B cell (primary cell): ENCODE measurements at regions not wholly inside any gene's neighbourhood (a gene's known extent, or its start where the extent isn't known, plus 50 kb on each side); places are given as distances from the start of the nearest gene placed in this dataset.

Experiments
- ATAC-seq: fragments of 200-7000 bp; cut with Tn5 transposase; one replicate; pipeline ENCODE4 v1.10.0; 2021; ENCODE audit warnings: low read depth, mild to moderate bottlenecking, moderate number of reproducible peaks, moderate library complexity
- CTCF ChIA-PET: fragments of 350-600 bp; sonication (Branson Sonifier 250); formaldehyde crosslinking; loops from one replicate; lab custom pipeline; 2021; ENCODE audit warnings: antibody characterized with exemption, inconsistent platforms; lab: Charles Lee
- POLR2A ChIA-PET: fragments of 350-600 bp; sonication (Branson Sonifier 250); formaldehyde crosslinking; loops from one replicate; lab custom pipeline; 2021; ENCODE audit warnings: antibody characterized with exemption; lab: Charles Lee
- DNase-seq: peaks from one replicate; pipeline ENCODE4 v3.0.0; 2013
- H2AFZ ChIP-seq: 2 replicates; pipeline ENCODE4 v1.6.1; 2012; ENCODE audit warnings: mild to moderate bottlenecking, low read depth, low read length; ENCODE audit not compliant: insufficient read depth, poor library complexity, severe bottlenecking
- H3K27ac ChIP-seq, 2 donors: 1 replicate in 1 of 2; 2 replicates in 1 of 2; pipeline ENCODE4 v1.5.1; 2012 to 2013; ENCODE audit warnings: low read length in 2 of 2, mild to moderate bottlenecking in 2 of 2, moderate library complexity in 1 of 2
- H3K27me3 ChIP-seq, 4 experiments: fragments of 200-600 bp in 1 of 4; sonication (generic) in 1 of 4; replicated peaks in 1 of 4; 1 replicate in 2 of 4; 2 replicates in 2 of 4; pipeline versions ENCODE4 v1.6.1 to v1.7.0; 2013 to 2016; ENCODE audit warnings: low read length in 3 of 4, mild to moderate bottlenecking in 2 of 4, mixed read lengths in 1 of 4, moderate library complexity in 1 of 4; ENCODE audit not compliant: insufficient read depth in 4 of 4, control insufficient read depth in 3 of 4; ENCODE audit errors: control extremely low read depth in 1 of 4
- H3K36me3 ChIP-seq, 2 experiments: replicated peaks in 1 of 2; 1 replicate in 1 of 2; 2 replicates in 1 of 2; pipeline versions ENCODE4 v1.6.1 to v1.7.1; 2013; ENCODE audit warnings: low read length in 1 of 2; ENCODE audit not compliant: insufficient read depth in 2 of 2, control insufficient read depth in 1 of 2; ENCODE audit errors: control extremely low read depth in 1 of 2, extremely low read depth in 1 of 2
- H3K4me1 ChIP-seq, 2 donors: fragments of 200-600 bp in 1 of 2; sonication (generic) in 1 of 2; 1 replicate in 1 of 2; 2 replicates in 1 of 2; pipeline versions ENCODE4 v1.5.1 to v1.6.1; 2013 to 2017; ENCODE audit warnings: low read length in 2 of 2; ENCODE audit not compliant: control insufficient read depth in 2 of 2, insufficient read depth in 2 of 2
- H3K4me2 ChIP-seq: replicated peaks from 2 replicates; pipeline ENCODE3; 2012; ENCODE audit warnings: mild to moderate bottlenecking, low read depth, low read length; ENCODE audit not compliant: poor library complexity, severe bottlenecking
- H3K4me3 ChIP-seq, 5 experiments: fragments of 200-600 bp in 1 of 5; sonication (generic) in 1 of 5; 1 replicate in 3 of 5; 2 replicates in 2 of 5; pipeline versions ENCODE4 v1.5.1 to v1.7.0; 2011 to 2016; ENCODE audit warnings: low read length in 4 of 5, mild to moderate bottlenecking in 4 of 5, low read depth in 2 of 5, control low read depth in 1 of 5, moderate library complexity in 1 of 5; ENCODE audit not compliant: insufficient read depth in 1 of 5; ENCODE audit errors: control extremely low read depth in 1 of 5, extremely low read depth in 1 of 5
- H3K79me2 ChIP-seq: fragments of 200-600 bp; sonication (generic); one replicate; pipeline ENCODE4 v1.6.0; 2016; ENCODE audit warnings: low read length; ENCODE audit not compliant: control insufficient read depth, insufficient read depth
- H3K9ac ChIP-seq: fragments of 200-600 bp; sonication (generic); 2 replicates; pipeline ENCODE4 v1.6.1; 2017; ENCODE audit warnings: mild to moderate bottlenecking, low read length, moderate library complexity
- H3K9me3 ChIP-seq, 3 donors: one replicate each; pipeline versions ENCODE4 v1.6.1 to v1.7.1; 2013; ENCODE audit warnings: low read length in 2 of 3; ENCODE audit not compliant: control insufficient read depth in 2 of 3, insufficient read depth in 1 of 3; ENCODE audit errors: control extremely low read depth in 1 of 3
- H4K20me1 ChIP-seq: 2 replicates; pipeline ENCODE4 v1.6.0; 2012; ENCODE audit warnings: mild to moderate bottlenecking, low read length; ENCODE audit not compliant: insufficient read depth, control insufficient read depth, poor library complexity, severe bottlenecking
- H3K27ac Mint-ChIP-seq: one replicate; pipeline ENCODE4 v1.8.0; 2021; ENCODE audit warnings: mixed read lengths
- H3K27me3 Mint-ChIP-seq: one replicate; pipeline ENCODE4 v1.8.0; 2021; ENCODE audit warnings: mixed read lengths
- H3K4me1 Mint-ChIP-seq: one replicate; pipeline ENCODE4 v1.8.0; 2021; ENCODE audit warnings: mixed read lengths
- H3K4me3 Mint-ChIP-seq: one replicate; pipeline ENCODE4 v1.8.0; 2021; ENCODE audit warnings: mixed read lengths
- H3K9me3 Mint-ChIP-seq: one replicate; pipeline ENCODE4 v1.8.0; 2022; ENCODE audit warnings: mixed read lengths; ENCODE audit not compliant: insufficient read depth
- EZH2 ChIP-seq: IDR thresholded peaks from 2 replicates; pipeline ENCODE4 v1.6.1; 2012; ENCODE audit warnings: borderline replicate concordance, low read depth, mild to moderate bottlenecking, moderate library complexity, low read length; ENCODE audit not compliant: insufficient read depth, poor library complexity, severe bottlenecking
- WGBS: methylation state at CpG from one replicate; pipeline ENCODE4 v1.1.5; 2013; ENCODE audit warnings: missing lambda C conversion rate; ENCODE audit not compliant: insufficient coverage; 5-methylcytosine and 5-hydroxymethylcytosine counted together
- intact Hi-C: fragments of 100-400 bp; cut with micrococcal nuclease; formaldehyde crosslinking; loops from one replicate; pipeline ENCODE4 v1.10.0; 2022
- TF ChIP-seq, protein P1 (sequence below): fragments of 200-600 bp; IDR thresholded peaks from one replicate; pipeline ENCODE4 v1.8.0; 2022; ENCODE audit warnings: antibody characterized with exemption, mild to moderate bottlenecking

DNA sequence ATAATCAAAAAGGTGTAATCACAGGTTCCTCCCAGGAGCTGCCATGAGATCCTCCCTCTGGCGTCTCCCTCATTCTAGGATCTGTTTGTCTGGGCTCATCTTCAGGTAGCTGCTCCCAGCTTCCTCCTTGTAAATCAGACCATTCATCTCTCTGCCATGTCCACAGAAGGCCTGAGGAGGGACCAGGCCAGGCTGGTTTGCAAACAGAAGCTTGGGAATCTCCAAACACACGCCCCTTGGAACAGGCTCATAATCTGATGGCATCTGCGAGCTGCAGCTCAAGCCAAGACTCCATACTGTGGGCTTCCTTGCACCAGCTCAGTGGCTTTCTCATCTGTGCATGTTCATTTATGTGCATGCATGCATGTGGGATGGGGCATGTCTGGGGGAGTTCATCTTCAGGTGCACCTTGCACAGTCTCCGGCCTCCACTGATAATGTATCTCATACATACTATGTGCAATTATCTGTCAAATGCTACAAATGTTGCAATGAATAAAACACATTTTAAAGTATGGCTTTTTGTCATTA is 134.9 kb downstream of the NXPE2 start:
- H3K27me3 Mint-ChIP-seq = no peaks in the 10 kb centered on the region
- DNase-seq (no peak), ATAC-seq (no peak)
- H3K27ac Mint-ChIP-seq = no peak overlapping the region
- H2AFZ ChIP-seq = no peak overlapping the region
- no peaks in the 10 kb centered on the region for H3K36me3 ChIP-seq
- POLR2A ChIA-PET = no interaction called here
- WGBS = 82% methylated on average over 3 of the region's 4 CpGs
- H3K79me2 ChIP-seq = no peaks in the 10 kb centered on the region
- H3K27ac ChIP-seq = no peak overlapping the region
- intact Hi-C loops = no loop called here
- H4K20me1 ChIP-seq = no peaks in the 10 kb centered on the region
- CTCF ChIA-PET = no interaction called here
- no peaks in the 10 kb centered on the region for H3K9me3 ChIP-seq
- H3K4me3 ChIP-seq = no peak overlapping the region
- no peaks in the 10 kb centered on the region for H3K27me3 ChIP-seq
- H3K4me1 Mint-ChIP-seq = no peaks in the 10 kb centered on the region
- no peak overlapping the region for H3K4me3 Mint-ChIP-seq
- H3K9me3 Mint-ChIP-seq = peaks cover 2% of the 10 kb centered on the region
- no peak overlapping the region for H3K9ac ChIP-seq
- no peak overlapping the region for H3K4me2 ChIP-seq
- TF ChIP-seq, protein P1, sequence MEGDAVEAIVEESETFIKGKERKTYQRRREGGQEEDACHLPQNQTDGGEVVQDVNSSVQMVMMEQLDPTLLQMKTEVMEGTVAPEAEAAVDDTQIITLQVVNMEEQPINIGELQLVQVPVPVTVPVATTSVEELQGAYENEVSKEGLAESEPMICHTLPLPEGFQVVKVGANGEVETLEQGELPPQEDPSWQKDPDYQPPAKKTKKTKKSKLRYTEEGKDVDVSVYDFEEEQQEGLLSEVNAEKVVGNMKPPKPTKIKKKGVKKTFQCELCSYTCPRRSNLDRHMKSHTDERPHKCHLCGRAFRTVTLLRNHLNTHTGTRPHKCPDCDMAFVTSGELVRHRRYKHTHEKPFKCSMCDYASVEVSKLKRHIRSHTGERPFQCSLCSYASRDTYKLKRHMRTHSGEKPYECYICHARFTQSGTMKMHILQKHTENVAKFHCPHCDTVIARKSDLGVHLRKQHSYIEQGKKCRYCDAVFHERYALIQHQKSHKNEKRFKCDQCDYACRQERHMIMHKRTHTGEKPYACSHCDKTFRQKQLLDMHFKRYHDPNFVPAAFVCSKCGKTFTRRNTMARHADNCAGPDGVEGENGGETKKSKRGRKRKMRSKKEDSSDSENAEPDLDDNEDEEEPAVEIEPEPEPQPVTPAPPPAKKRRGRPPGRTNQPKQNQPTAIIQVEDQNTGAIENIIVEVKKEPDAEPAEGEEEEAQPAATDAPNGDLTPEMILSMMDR = no peak
- no peak for TF ChIP-seq EZH2
- no peaks in the 10 kb centered on the region for H3K4me1 ChIP-seq

DNA sequence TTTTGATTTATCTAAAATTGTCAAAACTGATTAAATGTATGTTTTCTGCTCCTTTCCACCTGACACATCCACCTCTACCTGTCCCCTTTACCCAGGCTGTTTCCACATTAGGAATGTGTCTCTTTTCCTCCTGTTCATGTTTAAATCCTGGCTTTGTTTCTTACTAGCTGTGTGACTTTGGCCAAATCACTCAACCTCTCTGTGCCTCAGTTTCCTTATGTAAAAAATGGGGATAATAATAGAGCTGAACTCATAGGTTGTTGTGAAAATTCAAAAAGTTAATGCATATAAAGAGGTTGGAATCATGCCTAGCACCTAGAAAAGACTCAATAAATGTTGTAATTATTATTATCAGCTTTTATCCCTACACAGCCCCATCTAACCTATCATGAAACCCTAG is 136.8 kb downstream of the NXPE2 start:
- Histone ChIP-seq H3K4me1 (no peaks in the 10 kb centered on the region), H3K27ac (no peak overlapping the region), H3K4me3 (no peak overlapping the region), H3K4me2 (no peak overlapping the region), H4K20me1 (no peaks in the 10 kb centered on the region), H3K9ac (no peak overlapping the region), H3K9me3 (no peaks in the 10 kb centered on the region), H3K27me3 (no peaks in the 10 kb centered on the region), H3K79me2 (no peaks in the 10 kb centered on the region), H3K36me3 (no peaks in the 10 kb centered on the region), H2AFZ (no peak overlapping the region)
- TF ChIP-seq, protein P1 = no peak
- no peak for TF ChIP-seq EZH2
- H3K4me3 Mint-ChIP-seq = no peak overlapping the region
- CTCF ChIA-PET = no interaction called here
- peaks cover 2% of the 10 kb centered on the region for H3K9me3 Mint-ChIP-seq
- no peak overlapping the region for H3K27ac Mint-ChIP-seq
- intact Hi-C loops = no loop called here
- DNase-seq (no peak), ATAC-seq (no peak)
- no peaks in the 10 kb centered on the region for H3K4me1 Mint-ChIP-seq
- no peaks in the 10 kb centered on the region for H3K27me3 Mint-ChIP-seq
- POLR2A ChIA-PET = no interaction called here
